ENCODE measurements at regions not wholly inside any gene's neighbourhood (a gene's known extent, or its start where the extent isn't known, plus 50 kb on each side); places are given as distances from the start of the nearest gene placed in this dataset.
"Not testable (repeated sequence)": the region's sequence is repeated elsewhere in the genome, so short reads cannot be mapped to it uniquely, and the experiment has no call there.

- DNase-seq = no peak
- Histone ChIP-seq H3K27ac (ENCODE audit: low read length) (no peak overlapping the region), H3K9me3 (ENCODE audit: control insufficient read depth, low read depth, low read length) (peaks cover 33% of the 10 kb centered on the region), H3K4me3 (ENCODE audit: low read length) (no peak overlapping the region), H3K36me3 (ENCODE audit: control insufficient read depth, insufficient read depth, low read length) (no peaks in the 10 kb centered on the region), H3K27me3 (ENCODE audit: control insufficient read depth, insufficient read depth, low read length) (no peaks in the 10 kb centered on the region), H3K4me1 (ENCODE audit: control insufficient read depth, insufficient read depth, low read length) (no peaks in the 10 kb centered on the region)
- no CpG with 5 or more reads among the region's 19 CpGs for WGBS (ENCODE audit: insufficient coverage, low lambda C conversion rate)
Measured at GRCh38 chr14:105600939-105601359, 74.6 kb downstream of the TMEM121 start.

GRCh38 chr14:105601360-105602242, 75.2 kb downstream of the TMEM121 start:
- no peaks in the 10 kb centered on the region for H3K27me3 ChIP-seq (ENCODE audit: control insufficient read depth, insufficient read depth, low read length)
- no peak overlapping the region for H3K27ac ChIP-seq (ENCODE audit: low read length)
- H3K4me3 ChIP-seq (ENCODE audit: low read length) = no peak overlapping the region
- no peaks in the 10 kb centered on the region for H3K4me1 ChIP-seq (ENCODE audit: control insufficient read depth, insufficient read depth, low read length)
- no peaks in the 10 kb centered on the region for H3K36me3 ChIP-seq (ENCODE audit: control insufficient read depth, insufficient read depth, low read length)
- WGBS (ENCODE audit: insufficient coverage, low lambda C conversion rate) = no CpG with 5 or more reads among the region's 20 CpGs
- H3K9me3 ChIP-seq (ENCODE audit: control insufficient read depth, low read depth, low read length) = peaks cover 34% of the 10 kb centered on the region
- DNase-seq = no peak

- H3K27me3 ChIP-seq (ENCODE audit: control insufficient read depth, insufficient read depth, low read length) = no peaks in the 10 kb centered on the region
- H3K27ac ChIP-seq (ENCODE audit: low read length) = no peak overlapping the region
- no CpG with 5 or more reads among the region's 9 CpGs for WGBS (ENCODE audit: insufficient coverage, low lambda C conversion rate)
- DNase-seq = no peak
- H3K4me1 ChIP-seq (ENCODE audit: control insufficient read depth, insufficient read depth, low read length) = no peaks in the 10 kb centered on the region
- no peak overlapping the region for H3K4me3 ChIP-seq (ENCODE audit: low read length)
- peaks cover 34% of the 10 kb centered on the region for H3K9me3 ChIP-seq (ENCODE audit: control insufficient read depth, low read depth, low read length)
- no peaks in the 10 kb centered on the region for H3K36me3 ChIP-seq (ENCODE audit: control insufficient read depth, insufficient read depth, low read length)
Measured at GRCh38 chr14:105602243-105602750, 75.9 kb downstream of the TMEM121 start.

- Histone ChIP-seq H3K36me3 (ENCODE audit: control insufficient read depth, insufficient read depth, low read length) (no peaks in the 10 kb centered on the region), H3K9me3 (ENCODE audit: control insufficient read depth, low read depth, low read length) (peaks cover 34% of the 10 kb centered on the region), H3K27ac (ENCODE audit: low read length) (no peak overlapping the region), H3K4me1 (ENCODE audit: control insufficient read depth, insufficient read depth, low read length) (no peaks in the 10 kb centered on the region), H3K4me3 (ENCODE audit: low read length) (no peak overlapping the region), H3K27me3 (ENCODE audit: control insufficient read depth, insufficient read depth, low read length) (no peaks in the 10 kb centered on the region)
- no peak for DNase-seq
- no CpG with 5 or more reads among the region's 6 CpGs for WGBS (ENCODE audit: insufficient coverage, low lambda C conversion rate)
Measured at GRCh38 chr14:105602799-105603793, 76.7 kb downstream of the TMEM121 start.

DNA sequence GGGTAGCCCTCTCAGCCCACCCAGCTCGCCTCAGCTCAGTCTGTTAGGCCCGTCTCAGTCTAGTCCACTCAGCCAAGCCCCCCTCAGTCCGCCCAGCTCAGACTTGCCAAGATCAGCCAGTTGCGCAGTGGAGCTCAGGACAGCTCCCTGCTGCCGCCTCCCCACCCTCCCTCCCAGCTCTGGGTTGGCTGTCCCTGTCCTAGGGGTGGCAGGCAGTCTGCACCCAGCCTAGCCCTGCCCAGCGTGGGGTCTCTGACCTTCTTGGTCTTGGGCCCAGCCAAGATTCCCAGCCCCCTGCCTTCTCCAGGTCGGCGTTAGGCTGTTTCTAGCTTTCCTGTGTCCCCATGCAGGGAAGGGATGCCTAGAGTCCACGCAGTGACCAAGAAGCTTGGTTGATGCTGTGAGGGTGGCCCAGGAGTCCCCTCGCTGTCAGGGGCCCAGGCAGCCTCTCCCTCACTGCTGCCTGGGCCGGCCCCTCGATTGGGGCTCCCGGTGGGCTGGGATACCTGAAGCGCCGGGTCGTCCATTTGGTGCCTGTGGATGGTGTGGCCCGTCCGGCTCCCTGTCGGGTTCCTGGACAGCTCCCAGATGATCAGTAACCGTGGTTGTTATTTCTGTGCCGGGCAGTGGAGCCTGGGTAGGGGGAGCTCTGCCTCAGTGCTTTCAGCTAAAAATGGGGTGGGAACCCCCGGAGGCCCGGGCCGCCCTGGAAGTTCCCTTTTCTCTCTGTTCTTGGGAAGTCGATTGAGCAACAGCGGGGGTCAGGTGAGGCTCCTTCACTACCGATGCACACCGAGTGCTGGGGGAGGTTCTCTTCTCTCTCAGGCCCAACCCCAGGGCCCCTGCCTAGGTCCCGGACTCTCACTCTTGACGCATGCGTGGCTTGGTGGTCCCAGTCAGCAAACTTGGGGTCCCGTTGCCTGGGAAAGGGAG, 78.4 kb downstream of the TMEM121 start:
- H3K4me3 ChIP-seq (ENCODE audit: low read length); H3K4me1 ChIP-seq (ENCODE audit: control insufficient read depth, insufficient read depth, low read length); H3K27ac ChIP-seq (ENCODE audit: low read length); H3K27me3 ChIP-seq (ENCODE audit: control insufficient read depth, insufficient read depth, low read length); H3K36me3 ChIP-seq (ENCODE audit: control insufficient read depth, insufficient read depth, low read length); DNase-seq: not testable (repeated sequence)
- peaks cover 29% of the 10 kb centered on the region for H3K9me3 ChIP-seq (ENCODE audit: control insufficient read depth, low read depth, low read length)
- WGBS (ENCODE audit: insufficient coverage, low lambda C conversion rate) = no CpG with 5 or more reads among the region's 32 CpGs

DNA sequence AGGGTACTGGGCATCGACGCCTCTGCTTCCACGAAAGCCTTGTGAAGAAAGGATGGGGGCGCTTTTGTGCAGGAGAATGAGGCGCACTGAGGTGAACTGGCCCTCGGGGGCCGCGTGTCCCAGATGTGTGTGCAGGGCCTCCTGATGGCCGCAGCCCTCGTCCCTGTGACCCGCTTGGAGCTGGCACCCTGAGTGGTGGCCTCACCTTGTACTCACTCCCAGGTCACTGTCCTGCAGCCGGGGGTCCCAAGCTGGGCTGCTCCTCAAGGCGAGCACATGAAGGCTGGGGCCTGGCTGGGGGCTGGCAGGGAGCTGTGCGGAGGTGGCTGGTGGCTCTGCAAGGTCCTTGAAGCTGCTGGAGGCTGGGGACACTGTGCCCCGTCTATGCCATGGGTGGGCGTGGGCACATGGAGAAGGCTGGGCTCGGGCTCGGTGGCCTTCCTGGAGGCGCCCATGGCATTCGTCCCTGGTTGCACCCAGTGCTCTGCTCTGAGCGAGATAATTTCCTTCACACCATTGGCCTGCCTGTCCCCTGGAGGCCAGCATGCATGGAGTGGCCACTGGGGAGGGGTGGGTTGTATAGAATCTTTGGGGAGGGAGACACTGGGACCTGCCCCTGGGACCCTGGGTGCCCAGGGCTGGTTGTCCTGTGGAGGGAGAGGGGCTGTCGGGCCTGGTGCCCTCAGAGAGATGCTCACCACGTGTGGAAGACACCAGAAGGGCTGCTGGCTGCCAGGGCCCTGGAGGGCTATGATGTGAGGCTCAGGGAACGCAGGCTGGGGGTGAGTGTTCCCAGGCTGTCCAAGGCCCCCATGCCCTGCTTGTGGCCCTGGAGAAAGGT, 79.3 kb downstream of the TMEM121 start:
- Histone ChIP-seq H3K4me3 (ENCODE audit: low read length) (no peak overlapping the region), H3K27me3 (ENCODE audit: control insufficient read depth, insufficient read depth, low read length) (no peaks in the 10 kb centered on the region), H3K36me3 (ENCODE audit: control insufficient read depth, insufficient read depth, low read length) (no peaks in the 10 kb centered on the region), H3K9me3 (ENCODE audit: control insufficient read depth, low read depth, low read length) (peaks cover 24% of the 10 kb centered on the region), H3K27ac (ENCODE audit: low read length) (no peak overlapping the region), H3K4me1 (ENCODE audit: control insufficient read depth, insufficient read depth, low read length) (no peaks in the 10 kb centered on the region)
- no peak for DNase-seq
- WGBS (ENCODE audit: insufficient coverage, low lambda C conversion rate) = no CpG with 5 or more reads among the region's 24 CpGs

- WGBS (ENCODE audit: insufficient coverage, low lambda C conversion rate) = no CpG with 5 or more reads among the region's 15 CpGs
- not testable (repeated sequence) for H3K4me1 ChIP-seq (ENCODE audit: control insufficient read depth, insufficient read depth, low read length); DNase-seq; H3K27ac ChIP-seq (ENCODE audit: low read length); H3K36me3 ChIP-seq (ENCODE audit: control insufficient read depth, insufficient read depth, low read length); H3K4me3 ChIP-seq (ENCODE audit: low read length); H3K27me3 ChIP-seq (ENCODE audit: control insufficient read depth, insufficient read depth, low read length)
- H3K9me3 ChIP-seq (ENCODE audit: control insufficient read depth, low read depth, low read length) = peaks cover 22% of the 10 kb centered on the region
Measured at GRCh38 chr14:105606305-105606975, 80.1 kb downstream of the TMEM121 start.

GRCh38 chr14:105607025-105607424, 80.6 kb downstream of the TMEM121 start:
- H3K27ac ChIP-seq (ENCODE audit: low read length); H3K27me3 ChIP-seq (ENCODE audit: control insufficient read depth, insufficient read depth, low read length); H3K4me3 ChIP-seq (ENCODE audit: low read length); H3K4me1 ChIP-seq (ENCODE audit: control insufficient read depth, insufficient read depth, low read length); DNase-seq; H3K36me3 ChIP-seq (ENCODE audit: control insufficient read depth, insufficient read depth, low read length): not testable (repeated sequence)
- H3K9me3 ChIP-seq (ENCODE audit: control insufficient read depth, low read depth, low read length) = peaks cover 16% of the 10 kb centered on the region
- no CpG with 5 or more reads among the region's 16 CpGs for WGBS (ENCODE audit: insufficient coverage, low lambda C conversion rate)

GRCh38 chr14:105614987-105615386, 88.6 kb downstream of the TMEM121 start:
- H3K4me3 ChIP-seq (ENCODE audit: low read length); H3K9me3 ChIP-seq (ENCODE audit: control insufficient read depth, low read depth, low read length): not testable (repeated sequence)
- no CpG with 5 or more reads among the region's 4 CpGs for WGBS (ENCODE audit: insufficient coverage, low lambda C conversion rate)

More at GRCh38 chr14:105614987-105615386, 88.6 kb downstream of the TMEM121 start:
- not testable (repeated sequence) for H3K27me3 ChIP-seq (ENCODE audit: control insufficient read depth, insufficient read depth, low read length); DNase-seq; H3K27ac ChIP-seq (ENCODE audit: low read length); H3K4me1 ChIP-seq (ENCODE audit: control insufficient read depth, insufficient read depth, low read length); H3K36me3 ChIP-seq (ENCODE audit: control insufficient read depth, insufficient read depth, low read length)

Measured in large intestine (tissue), 3 donors.